Gastrocnemius medialis (tissue), 4 donors: ENCODE measurements at regions not wholly inside any gene's neighbourhood (a gene's known extent, or its start where the extent isn't known, plus 50 kb on each side); places are given as distances from the start of the nearest gene placed in this dataset.

Source experiments
- CTCF ChIP-seq, 5 experiments: fragments of 450-650 bp in 3 of 5; fragments of 200-600 bp in 2 of 5; sonication (generic) in 2 of 5; IDR thresholded peaks in 4 of 5; conservative IDR thresholded peaks in 1 of 5; 1 replicate in 4 of 5; 2 replicates in 1 of 5; pipeline ENCODE4 v1.5.1; 2016 to 2019; ENCODE audit warnings: antibody characterized with exemption in 5 of 5, mild to moderate bottlenecking in 3 of 5, moderate library complexity in 3 of 5
- POLR2A ChIP-seq, 2 donors: fragments of 450-650 bp; IDR thresholded peaks; one replicate each; pipeline ENCODE4 v1.6.1; 2017; ENCODE audit warnings: antibody characterized with exemption in 2 of 2, mild to moderate bottlenecking in 2 of 2, moderate library complexity in 2 of 2

- TF ChIP-seq CTCF (IDR thresholded peaks at IDR 0.05 in 4 of 5, conservative IDR thresholded peaks at IDR 0.05 in 1 of 5) (no peak), POLR2A (IDR thresholded peaks at IDR 0.05) (no peak)
These were observed 1694.1 kb upstream of the CELF4 start for GRCh38 chr18:39259736-39260135.
